ENCODE measurements at regions not wholly inside any gene's neighbourhood (a gene's known extent, or its start where the extent isn't known, plus 50 kb on each side); places are given as distances from the start of the nearest gene placed in this dataset.

- no peaks in the 10 kb centered on the region for H3K36me3 ChIP-seq (ENCODE audit: insufficient read depth, insufficient read length, low read length)
- no peak overlapping the region for H3K9ac ChIP-seq (ENCODE audit: insufficient read length, low read depth)
- H3K27me3 ChIP-seq (ENCODE audit: insufficient read depth, insufficient read length): no peaks in the 10 kb centered on the region
- H3K4me3 ChIP-seq (ENCODE audit: insufficient read length, low read depth): no peak overlapping the region
- H3K9me3 ChIP-seq (ENCODE audit: insufficient read depth, low read length): no peaks in the 10 kb centered on the region
- DNase-seq (ENCODE audit: low read depth, low spot score): no peak
- TF ChIP-seq SUZ12 (IDR thresholded peaks at IDR 0.05; ENCODE audit: extremely low read depth, insufficient read depth, insufficient read length) (no peak), YY1 (IDR thresholded peaks at IDR 0.05; ENCODE audit: insufficient read depth, insufficient read length) (no peak), ZNF274 (IDR thresholded peaks at IDR 0.05; ENCODE audit: low read depth, low read length) (no peak)
- no peaks in the 10 kb centered on the region for H3K4me1 ChIP-seq (ENCODE audit: insufficient read depth, insufficient read length)
These were observed 68.1 kb upstream of the PCSK2 start for GRCh38 chr20:17158701-17159100.

GRCh38 chr20:17161673-17162481 lies 65.0 kb upstream of the PCSK2 start:
- no peaks in the 10 kb centered on the region for H3K27me3 ChIP-seq (ENCODE audit: insufficient read depth, insufficient read length)
- no peak overlapping the region for H3K4me3 ChIP-seq (ENCODE audit: insufficient read length, low read depth)
- no peaks in the 10 kb centered on the region for H3K36me3 ChIP-seq (ENCODE audit: insufficient read depth, insufficient read length, low read length)
- no peak for DNase-seq (ENCODE audit: low read depth, low spot score)
- H3K9ac ChIP-seq (ENCODE audit: insufficient read length, low read depth): no peak overlapping the region
- TF ChIP-seq SUZ12 (IDR thresholded peaks at IDR 0.05; ENCODE audit: extremely low read depth, insufficient read depth, insufficient read length) (no peak), YY1 (IDR thresholded peaks at IDR 0.05; ENCODE audit: insufficient read depth, insufficient read length) (no peak), ZNF274 (IDR thresholded peaks at IDR 0.05; ENCODE audit: low read depth, low read length) (no peak)
- H3K9me3 ChIP-seq (ENCODE audit: insufficient read depth, low read length): no peaks in the 10 kb centered on the region
- no peaks in the 10 kb centered on the region for H3K4me1 ChIP-seq (ENCODE audit: insufficient read depth, insufficient read length)

GRCh38 chr20:17168026-17168612 lies 58.7 kb upstream of the PCSK2 start:
- no peak for DNase-seq (ENCODE audit: low read depth, low spot score)
- TF ChIP-seq YY1 (IDR thresholded peaks at IDR 0.05; ENCODE audit: insufficient read depth, insufficient read length) (no peak), ZNF274 (IDR thresholded peaks at IDR 0.05; ENCODE audit: low read depth, low read length) (no peak), SUZ12 (IDR thresholded peaks at IDR 0.05; ENCODE audit: extremely low read depth, insufficient read depth, insufficient read length) (no peak)
- no peak overlapping the region for H3K4me3 ChIP-seq (ENCODE audit: insufficient read length, low read depth)
- H3K4me1 ChIP-seq (ENCODE audit: insufficient read depth, insufficient read length): no peaks in the 10 kb centered on the region
- no peaks in the 10 kb centered on the region for H3K27me3 ChIP-seq (ENCODE audit: insufficient read depth, insufficient read length)
- no peak overlapping the region for H3K9ac ChIP-seq (ENCODE audit: insufficient read length, low read depth)
- H3K9me3 ChIP-seq (ENCODE audit: insufficient read depth, low read length): no peaks in the 10 kb centered on the region
- no peaks in the 10 kb centered on the region for H3K36me3 ChIP-seq (ENCODE audit: insufficient read depth, insufficient read length, low read length)

- no peak for DNase-seq (ENCODE audit: low read depth, low spot score)
These were observed 57.2 kb upstream of the PCSK2 start for GRCh38 chr20:17169585-17170136.

GRCh38 chr20:17171746-17172280 lies 55.0 kb upstream of the PCSK2 start:
- no peaks in the 10 kb centered on the region for H3K27me3 ChIP-seq (ENCODE audit: insufficient read depth, insufficient read length)
- TF ChIP-seq ZNF274 (IDR thresholded peaks at IDR 0.05; ENCODE audit: low read depth, low read length) (no peak), SUZ12 (IDR thresholded peaks at IDR 0.05; ENCODE audit: extremely low read depth, insufficient read depth, insufficient read length) (no peak), YY1 (IDR thresholded peaks at IDR 0.05; ENCODE audit: insufficient read depth, insufficient read length) (no peak)

More at GRCh38 chr20:17169585-17170136, 57.2 kb upstream of the PCSK2 start:
- no peak overlapping the region for H3K4me3 ChIP-seq (ENCODE audit: insufficient read length, low read depth)
- H3K4me1 ChIP-seq (ENCODE audit: insufficient read depth, insufficient read length): no peaks in the 10 kb centered on the region
- no peaks in the 10 kb centered on the region for H3K9me3 ChIP-seq (ENCODE audit: insufficient read depth, low read length)
- H3K27me3 ChIP-seq (ENCODE audit: insufficient read depth, insufficient read length): no peaks in the 10 kb centered on the region
- no peak overlapping the region for H3K9ac ChIP-seq (ENCODE audit: insufficient read length, low read depth)
- H3K36me3 ChIP-seq (ENCODE audit: insufficient read depth, insufficient read length, low read length): no peaks in the 10 kb centered on the region
- TF ChIP-seq YY1 (IDR thresholded peaks at IDR 0.05; ENCODE audit: insufficient read depth, insufficient read length) (no peak), ZNF274 (IDR thresholded peaks at IDR 0.05; ENCODE audit: low read depth, low read length) (no peak), SUZ12 (IDR thresholded peaks at IDR 0.05; ENCODE audit: extremely low read depth, insufficient read depth, insufficient read length) (no peak)

GRCh38 chr20:17172836-17173516 lies 53.9 kb upstream of the PCSK2 start:
- H3K36me3 ChIP-seq (ENCODE audit: insufficient read depth, insufficient read length, low read length): no peaks in the 10 kb centered on the region
- no peak for DNase-seq (ENCODE audit: low read depth, low spot score)
- H3K9me3 ChIP-seq (ENCODE audit: insufficient read depth, low read length): no peaks in the 10 kb centered on the region
- H3K27me3 ChIP-seq (ENCODE audit: insufficient read depth, insufficient read length): no peaks in the 10 kb centered on the region
- H3K4me3 ChIP-seq (ENCODE audit: insufficient read length, low read depth): no peak overlapping the region
- no peaks in the 10 kb centered on the region for H3K4me1 ChIP-seq (ENCODE audit: insufficient read depth, insufficient read length)
- no peak for TF ChIP-seq YY1 (IDR thresholded peaks at IDR 0.05; ENCODE audit: insufficient read depth, insufficient read length)
- TF ChIP-seq ZNF274 (IDR thresholded peaks at IDR 0.05; ENCODE audit: low read depth, low read length): no peak
- no peak for TF ChIP-seq SUZ12 (IDR thresholded peaks at IDR 0.05; ENCODE audit: extremely low read depth, insufficient read depth, insufficient read length)
- H3K9ac ChIP-seq (ENCODE audit: insufficient read length, low read depth): no peak overlapping the region

More at GRCh38 chr20:17171746-17172280, 55.0 kb upstream of the PCSK2 start:
- Histone ChIP-seq H3K36me3 (ENCODE audit: insufficient read depth, insufficient read length, low read length) (no peaks in the 10 kb centered on the region), H3K9me3 (ENCODE audit: insufficient read depth, low read length) (no peaks in the 10 kb centered on the region), H3K4me3 (ENCODE audit: insufficient read length, low read depth) (no peak overlapping the region), H3K4me1 (ENCODE audit: insufficient read depth, insufficient read length) (no peaks in the 10 kb centered on the region), H3K9ac (ENCODE audit: insufficient read length, low read depth) (no peak overlapping the region)
- no peak for DNase-seq (ENCODE audit: low read depth, low spot score)
